HCT116 (cell line): ENCODE measurements at regions not wholly inside any gene's neighbourhood (a gene's known extent, or its start where the extent isn't known, plus 50 kb on each side); places are given as distances from the start of the nearest gene placed in this dataset.

Experiments
- ATAC-seq: fragments of 200-7000 bp; cut with Tn5 transposase; 2 replicates; pipeline ENCODE4 v1.9.1; 2020; ENCODE audit warnings: mild to moderate bottlenecking, moderate library complexity
- BruUV-seq: library from RNA; stranded (reverse); fragments of 400-500 nt; replicated peaks from 2 replicates; lab custom pipeline; 2021; lab: Mats Ljungman, UMichigan
- CTCF ChIA-PET: fragments of 300-600 bp; sonication (Branson Sonifier 250); formaldehyde crosslinking; loops from one replicate; lab custom pipeline; 2021; ENCODE audit warnings: antibody characterized with exemption; lab: Charles Lee
- POLR2A ChIA-PET: fragments of 300-600, 350-600 bp; sonication (Branson Sonifier 250); formaldehyde crosslinking; loops from one replicate; lab custom pipeline; 2021; ENCODE audit warnings: antibody characterized with exemption; lab: Charles Lee
- RAD21 ChIA-PET, 2 experiments: fragments of 300-600 bp; sonication (Branson Sonifier 250); formaldehyde crosslinking; loops; one replicate each; lab custom pipeline; 2023; ENCODE audit warnings: low total read pairs in 2 of 2; ENCODE audit not compliant: uncharacterized antibody in 2 of 2, unreplicated experiment in 2 of 2, low non-redundant PET in 1 of 2; lab: Charles Lee
- DNase-seq: peaks from one replicate; pipeline ENCODE4 v3.0.0-alpha.2; 2010; ENCODE audit warnings: low read depth, low spot score
- H2AFZ ChIP-seq: fragments of 200-600 bp; shearing (Covaris generic), sonication (generic); 2 replicates; pipeline ENCODE4 v1.6.1; 2017; ENCODE audit warnings: low read depth, mixed run types, mixed read lengths, antibody characterized with exemption, low read length; ENCODE audit not compliant: poor library complexity, severe bottlenecking
- H3K27ac ChIP-seq: 2 replicates; pipeline ENCODE4 v1.5.1; 2012; ENCODE audit warnings: low read depth, low read length
- H3K27me3 ChIP-seq: fragments of 200-600 bp; sonication (generic); 2 replicates; pipeline ENCODE4 v1.6.1; 2016; ENCODE audit warnings: mixed run types, low read length, mixed read lengths; ENCODE audit not compliant: insufficient read depth
- H3K36me3 ChIP-seq, 2 experiments: fragments of 200-500 bp in 1 of 2; fragments of 200-600 bp in 1 of 2; sonication (Bioruptor generic) in 1 of 2; sonication (generic) in 1 of 2; 2 replicates each; pipeline versions ENCODE4 v1.5.1 to v1.6.1; 2014 to 2016; ENCODE audit warnings: low read length in 2 of 2, inconsistent platforms in 1 of 2, mixed read lengths in 1 of 2, mixed run types in 1 of 2; ENCODE audit not compliant: insufficient read depth in 2 of 2, control insufficient read depth in 1 of 2
- H3K4me1 ChIP-seq, 2 experiments: fragments of 200-600 bp in 1 of 2; sonication (generic) in 1 of 2; 2 replicates each; pipeline versions ENCODE4 v1.5.1 to v1.6.1; 2012 to 2017; ENCODE audit warnings: low read length in 2 of 2, inconsistent platforms in 1 of 2, mild to moderate bottlenecking in 1 of 2, mixed read lengths in 1 of 2, mixed run types in 1 of 2, moderate library complexity in 1 of 2; ENCODE audit not compliant: insufficient read depth in 2 of 2, control insufficient read depth in 1 of 2
- H3K4me2 ChIP-seq: fragments of 200-600 bp; sonication (generic); 2 replicates; pipeline ENCODE4 v1.6.1; 2017; ENCODE audit warnings: mixed run types, low read length, mixed read lengths
- H3K4me3 ChIP-seq, 2 experiments: fragments of 200-600 bp in 1 of 2; sonication (generic) in 1 of 2; replicated peaks in 1 of 2; 2 replicates each; pipeline ENCODE4 v1.5.1; 2011 to 2016; ENCODE audit warnings: low read length in 2 of 2, control low read depth in 1 of 2, low read depth in 1 of 2, mild to moderate bottlenecking in 1 of 2, mixed read lengths in 1 of 2, mixed run types in 1 of 2
- H3K79me2 ChIP-seq: fragments of 200-600 bp; sonication (generic); 2 replicates; pipeline ENCODE4 v1.6.1; 2017; ENCODE audit warnings: mild to moderate bottlenecking, mixed run types, low read length, moderate library complexity, mixed read lengths; ENCODE audit not compliant: insufficient read depth
- H3K9ac ChIP-seq: fragments of 200-600 bp; sonication (generic); 2 replicates; pipeline ENCODE4 v1.6.1; 2016; ENCODE audit warnings: low read length, mixed read lengths
- H3K9me2 ChIP-seq: fragments of 200-600 bp; sonication (generic), shearing (Covaris generic); 2 replicates; pipeline ENCODE4 v1.6.1; 2017; ENCODE audit warnings: mixed run types, mild to moderate bottlenecking, moderate library complexity; ENCODE audit not compliant: insufficient read depth
- H3K9me3 ChIP-seq, 2 experiments: fragments of 200-500 bp in 1 of 2; fragments of 200-600 bp in 1 of 2; sonication (Bioruptor generic) in 1 of 2; sonication (generic) in 1 of 2; 2 replicates each; pipeline ENCODE4 v1.6.1; 2014 to 2017; ENCODE audit warnings: low read length in 2 of 2, mixed read lengths in 2 of 2, inconsistent platforms in 1 of 2, low read depth in 1 of 2, mild to moderate bottlenecking in 1 of 2, mixed run types in 1 of 2, moderate library complexity in 1 of 2; ENCODE audit not compliant: control insufficient read depth in 1 of 2, insufficient read depth in 1 of 2
- H4K20me1 ChIP-seq: fragments of 200-600 bp; sonication (generic), shearing (Covaris generic); 2 replicates; pipeline ENCODE4 v1.6.1; 2017; ENCODE audit warnings: mixed run types, mild to moderate bottlenecking, moderate library complexity; ENCODE audit not compliant: insufficient read depth
- ATF3 ChIP-seq: IDR thresholded peaks from 2 replicates; pipeline ENCODE4 v1.6.1; 2012
- CEBPB ChIP-seq: IDR thresholded peaks from 2 replicates; pipeline ENCODE4 v1.6.1; 2012; ENCODE audit warnings: low read depth
- EGR1 ChIP-seq: IDR thresholded peaks from 2 replicates; pipeline ENCODE4 v1.6.1; 2012; ENCODE audit warnings: low read depth
- ELF1 ChIP-seq: IDR thresholded peaks from 2 replicates; pipeline ENCODE4 v1.6.1; 2012; ENCODE audit warnings: low read depth, borderline replicate concordance
- EZH2 ChIP-seq: fragments of 200-600 bp; sonication (generic); IDR thresholded peaks from 2 replicates; pipeline ENCODE4 v1.6.1; 2017; ENCODE audit warnings: antibody characterized with exemption, mixed run types
- EZH2phosphoT487 ChIP-seq: fragments of 200-600 bp; IDR thresholded peaks from 2 replicates; pipeline ENCODE4 v1.6.1; 2018; ENCODE audit warnings: antibody characterized with exemption, borderline replicate concordance
- RAD21 ChIP-seq: IDR thresholded peaks from 2 replicates; pipeline ENCODE4 v1.6.1; 2012; ENCODE audit warnings: low read depth, mild to moderate bottlenecking
- REST ChIP-seq: IDR thresholded peaks from 2 replicates; pipeline ENCODE4 v1.6.1; 2012; ENCODE audit warnings: low read depth
- SP1 ChIP-seq: IDR thresholded peaks from 2 replicates; pipeline ENCODE4 v1.6.1; 2012; ENCODE audit warnings: low read depth
- SRF ChIP-seq: IDR thresholded peaks from 2 replicates; pipeline ENCODE4 v1.6.1; 2012; ENCODE audit warnings: low read depth
- ZBTB33 ChIP-seq: IDR thresholded peaks from 2 replicates; pipeline ENCODE4 v1.6.1; 2011; ENCODE audit warnings: mild to moderate bottlenecking, low read length, moderate library complexity; ENCODE audit not compliant: insufficient replicate concordance; ENCODE audit errors: extremely low read depth
- ZNF274 ChIP-seq: fragments of 200-500 bp; sonication (Bioruptor generic); IDR thresholded peaks from 2 replicates; pipeline ENCODE4 v1.6.1; 2014; ENCODE audit warnings: mild to moderate bottlenecking, low read depth, low read length, inconsistent platforms
- intact Hi-C: fragments of 100-400 bp; cut with micrococcal nuclease; formaldehyde crosslinking; loops from 2 replicates; pipeline ENCODE4 v1.10.0; 2022

- TF ChIP-seq REST, result no peak
Measured at GRCh38 chr18:23356915-23357601, 96.0 kb upstream of the RIOK3 start (continued).

GRCh38 chr18:23357996-23358594 lies 95.0 kb upstream of the RIOK3 start:
- ChIA-PET POLR2A (no interaction called here), RAD21 (no interaction called here), CTCF (interaction anchor here (1.2 kb wide), 1 partner anchor 326 kb away, joined by 3 read pairs; no protein-coding TSS in a partner anchor)
- no peak overlapping the region for H3K4me3 ChIP-seq
- DNase-seq (no peak), ATAC-seq (no peak)
- no peaks in the 10 kb centered on the region for H3K9me3 ChIP-seq
- H3K4me2 ChIP-seq, result no peak overlapping the region
- peaks cover 0 to 7% of the 10 kb centered on the region in 2 experiments; a peak in 1 of 4 replicates for H3K4me1 ChIP-seq
- H3K9me2 ChIP-seq, result no peaks in the 10 kb centered on the region
- H4K20me1 ChIP-seq, result no peaks in the 10 kb centered on the region
- no peak for TF ChIP-seq SP1
- no peak for TF ChIP-seq RAD21
- TF ChIP-seq EGR1, result no peak
- no peak for TF ChIP-seq SRF
- no peak for TF ChIP-seq ELF1
- no peak for TF ChIP-seq ZNF274
- TF ChIP-seq ZBTB33, result no peak
- no peak for TF ChIP-seq EZH2
- no peak for TF ChIP-seq EZH2phosphoT487
- no peak for TF ChIP-seq CEBPB
- no peak for TF ChIP-seq ATF3
- no peak overlapping the region for H2AFZ ChIP-seq
- no peaks in the 10 kb centered on the region for H3K27me3 ChIP-seq
- H3K36me3 ChIP-seq, result no peaks in the 10 kb centered on the region
- intact Hi-C loops, result no loop called here
- H3K27ac ChIP-seq, result no peak overlapping the region
- no TSS peak for BruUV-seq
- H3K79me2 ChIP-seq, result no peaks in the 10 kb centered on the region
- no peak overlapping the region for H3K9ac ChIP-seq
